Stimulated activated CD4-positive, alpha-beta T cell treated with anti-CD3 and anti-CD28 coated beads, Interleukin-15, amount 100 ng/mL, for 1 hour (primary cell): ENCODE measurements at regions not wholly inside any gene's neighbourhood (a gene's known extent, or its start where the extent isn't known, plus 50 kb on each side); places are given as distances from the start of the nearest gene placed in this dataset.

Experiments used
- DNase-seq, 2 donors: peaks; one replicate each; pipeline ENCODE4 v3.0.0-alpha.2; 2020; ENCODE audit warnings: low read depth in 1 of 2, low spot score in 1 of 2

- DNase-seq: no peak
Measured at GRCh38 chr2:81672516-81672915, 1368.0 kb upstream of the LRRTM1 start.

DNA sequence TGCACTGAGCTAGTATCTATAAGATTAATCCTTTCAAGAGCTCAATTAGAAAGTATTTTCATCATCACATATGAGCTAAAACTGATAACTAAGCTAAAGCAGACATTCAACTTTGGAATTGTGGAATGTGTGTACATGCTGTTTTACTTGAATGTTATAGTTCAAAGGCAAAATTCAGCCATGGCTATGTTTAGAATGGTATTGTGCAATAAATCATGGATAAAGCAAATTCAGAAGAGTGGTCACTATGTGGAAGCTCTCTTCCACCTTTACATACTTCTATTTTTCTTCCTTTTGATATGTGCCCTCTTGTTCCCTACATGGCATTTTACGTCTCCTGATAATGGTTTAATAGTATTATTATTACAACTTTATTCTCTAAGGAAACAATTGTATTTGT is 1366.3 kb upstream of the LRRTM1 start:
- no peak for DNase-seq

- DNase-seq: no peak
Measured at GRCh38 chr2:81661081-81661480, 1356.5 kb upstream of the LRRTM1 start.

DNA sequence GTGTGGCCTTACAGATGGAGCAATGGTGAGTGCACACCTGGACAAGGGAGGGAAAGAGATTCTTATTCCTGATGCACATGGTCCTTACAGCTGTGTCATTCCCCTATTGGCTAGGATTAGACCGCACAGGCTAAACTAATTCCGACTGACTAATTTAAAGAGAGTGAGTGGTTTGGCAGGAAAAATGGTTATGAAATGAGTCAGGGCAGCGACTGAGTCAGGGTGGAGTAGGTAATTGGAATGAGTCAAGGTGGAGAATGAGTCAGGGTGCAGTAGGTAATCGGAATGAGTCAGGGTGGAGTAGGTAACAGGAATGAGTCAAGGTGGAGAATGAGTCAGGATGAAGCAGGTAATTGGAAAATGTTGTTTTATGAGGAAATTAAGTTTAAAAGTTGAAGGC is 1353.7 kb upstream of the LRRTM1 start:
- no peak for DNase-seq

DNA sequence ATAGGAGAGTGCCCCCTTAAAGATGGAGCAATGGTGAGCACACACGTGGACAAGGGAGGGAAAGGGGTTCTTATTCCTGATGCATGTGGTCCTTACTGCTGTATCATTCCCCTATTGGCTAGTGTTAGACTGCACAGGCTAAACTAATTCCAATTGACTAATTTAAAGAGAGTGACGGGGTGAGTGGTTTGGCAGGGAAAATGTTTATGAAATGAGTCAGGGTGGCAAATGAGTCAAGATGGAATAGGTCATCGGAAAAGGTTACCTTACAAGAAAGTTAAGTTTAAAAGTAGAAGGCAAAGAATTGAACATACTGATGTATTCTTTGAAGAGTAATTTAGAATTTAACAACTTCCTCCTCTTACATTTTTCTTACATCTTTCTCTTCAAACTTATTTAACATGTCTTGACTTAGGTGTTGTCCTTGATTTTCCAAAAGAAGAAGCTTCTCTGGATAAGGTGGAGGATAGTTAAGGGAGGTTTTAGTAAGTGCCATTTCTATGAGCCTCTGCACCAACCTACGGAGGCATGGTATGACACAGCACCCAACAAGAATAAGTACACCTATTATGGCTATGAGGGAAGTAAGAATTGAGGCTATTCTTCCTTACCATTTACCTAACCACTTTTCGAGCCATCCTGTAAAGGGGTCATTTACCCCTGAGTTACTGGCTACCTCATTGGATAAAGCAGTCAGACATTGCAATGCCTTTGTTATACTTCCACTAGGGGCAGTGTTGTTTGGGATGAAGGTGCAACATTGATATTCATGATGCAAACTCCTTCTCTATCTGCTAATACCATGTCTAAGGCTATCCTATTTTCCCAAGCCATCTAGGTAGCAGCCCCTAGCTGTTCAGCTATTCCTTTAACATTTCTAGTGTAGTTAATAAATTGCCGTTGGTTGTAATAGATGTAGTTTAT is 1345.8 kb upstream of the LRRTM1 start:
- no peak for DNase-seq

DNA sequence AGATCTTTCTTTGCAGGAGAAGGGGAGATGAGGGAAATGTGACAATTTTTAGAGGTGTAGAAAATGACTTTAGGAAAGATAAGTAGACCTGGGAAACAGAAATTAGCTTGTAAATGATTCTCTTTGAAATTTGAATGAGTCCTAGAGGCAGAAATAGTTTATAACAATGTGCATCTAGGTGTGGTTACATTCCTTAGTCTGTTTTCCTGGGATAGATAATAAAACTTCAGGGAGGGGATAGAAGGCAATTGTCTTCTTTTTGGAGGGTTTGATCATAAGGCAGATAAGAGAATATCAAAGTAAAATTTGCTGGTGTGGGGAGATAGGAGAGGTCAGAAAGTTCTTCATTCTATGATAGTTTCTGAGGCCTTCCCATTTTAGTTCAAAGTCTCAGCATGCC is 1344.3 kb upstream of the LRRTM1 start:
- DNase-seq: no peak

GRCh38 chr2:81648370-81648769 is 1343.8 kb upstream of the LRRTM1 start:
- DNase-seq: no peak

DNA sequence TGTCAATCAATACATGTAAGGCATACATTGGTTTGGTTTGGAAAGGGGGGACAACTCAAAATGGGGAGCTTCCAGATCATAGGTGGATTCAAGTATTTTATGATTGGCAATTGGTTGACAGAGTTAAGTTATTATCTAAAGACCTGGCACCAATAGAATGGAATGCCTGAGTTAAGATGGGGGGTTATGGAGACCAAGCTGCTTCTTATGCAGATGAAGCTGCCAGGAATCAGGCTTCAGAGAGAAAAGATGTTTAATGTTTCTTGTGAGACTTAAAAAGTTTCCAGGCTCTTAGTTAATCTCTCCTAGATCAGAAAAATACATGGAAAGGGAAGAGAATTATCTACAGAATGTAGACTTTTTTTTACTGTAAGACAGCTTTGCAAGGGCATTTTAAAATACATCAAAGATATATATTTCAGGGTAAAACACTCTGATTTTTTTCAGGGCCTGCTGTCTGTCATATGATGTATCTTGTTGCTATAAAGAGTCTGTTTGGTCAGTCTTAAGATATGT is 1343.2 kb upstream of the LRRTM1 start:
- DNase-seq: no peak

DNA sequence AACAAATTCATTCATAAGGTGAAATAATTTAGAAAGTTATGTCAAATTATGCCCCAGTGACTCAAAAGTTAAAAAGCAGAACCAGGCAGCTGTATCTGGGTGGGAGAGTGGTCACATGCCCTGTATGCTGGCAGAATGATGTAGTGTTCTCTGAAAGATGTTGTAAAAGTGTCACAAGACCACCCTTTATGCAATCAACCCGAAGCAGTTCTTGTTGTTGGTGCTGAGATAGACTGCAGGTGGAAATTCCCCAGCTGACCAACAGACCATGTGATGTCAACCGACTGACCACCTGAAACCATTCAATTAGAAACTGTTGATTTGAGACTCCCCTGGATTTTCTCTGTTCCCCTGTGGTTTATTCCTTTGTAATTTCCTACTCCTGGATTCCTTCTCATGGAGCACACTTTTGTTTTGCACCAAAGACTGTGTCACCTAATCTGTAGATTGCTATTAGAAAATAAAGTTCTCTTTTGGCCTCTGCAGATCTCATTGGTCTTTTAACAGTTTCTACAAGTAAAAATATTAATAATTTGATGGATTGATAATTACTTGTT is 1341.3 kb upstream of the LRRTM1 start:
- DNase-seq: no peak

DNA sequence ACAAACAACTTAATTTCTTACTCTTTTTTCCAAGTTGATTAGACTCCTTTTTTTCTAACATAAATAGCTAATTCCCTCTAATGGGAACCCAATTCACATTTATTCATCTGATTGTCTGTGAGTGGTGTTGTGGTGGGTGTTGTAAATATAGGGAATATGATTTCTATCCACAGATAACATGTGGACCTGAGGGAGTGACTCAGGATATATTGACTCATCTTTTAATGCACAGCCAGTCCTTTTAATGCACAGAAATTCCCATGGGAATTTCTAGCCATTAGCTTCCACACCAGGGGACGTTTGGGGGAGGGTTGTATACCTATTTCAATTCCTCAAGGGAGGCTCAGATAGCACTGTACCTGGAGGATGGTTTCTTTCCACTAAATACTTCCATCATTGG is 1339.6 kb upstream of the LRRTM1 start:
- DNase-seq: no peak

DNA sequence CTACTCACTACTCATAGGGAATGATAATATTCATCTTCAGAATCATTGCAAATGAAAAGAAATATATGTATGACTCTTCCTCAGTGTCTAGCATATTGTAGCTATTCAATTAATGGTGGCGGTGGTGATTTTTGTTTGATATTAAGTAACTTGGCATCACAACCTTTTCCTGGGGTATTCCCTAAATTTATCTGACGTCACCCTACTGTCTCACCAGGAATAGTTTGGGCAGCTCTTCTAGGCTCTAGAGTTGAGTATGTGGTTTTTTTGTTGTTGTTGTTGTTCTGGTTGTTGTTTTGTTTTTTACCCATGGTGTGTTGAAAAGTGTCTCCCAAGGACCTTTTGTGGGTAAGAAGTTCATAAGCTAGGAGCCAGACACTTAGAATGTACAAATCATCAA is 1320.3 kb upstream of the LRRTM1 start:
- DNase-seq: no peak

- no peak for DNase-seq
Measured at GRCh38 chr2:81600088-81600487, 1295.5 kb upstream of the LRRTM1 start.

- DNase-seq: no peak
Measured at GRCh38 chr2:81598453-81598852, 1293.9 kb upstream of the LRRTM1 start.

- DNase-seq: no peak
Measured at GRCh38 chr2:81589406-81589805, 1284.9 kb upstream of the LRRTM1 start.

DNA sequence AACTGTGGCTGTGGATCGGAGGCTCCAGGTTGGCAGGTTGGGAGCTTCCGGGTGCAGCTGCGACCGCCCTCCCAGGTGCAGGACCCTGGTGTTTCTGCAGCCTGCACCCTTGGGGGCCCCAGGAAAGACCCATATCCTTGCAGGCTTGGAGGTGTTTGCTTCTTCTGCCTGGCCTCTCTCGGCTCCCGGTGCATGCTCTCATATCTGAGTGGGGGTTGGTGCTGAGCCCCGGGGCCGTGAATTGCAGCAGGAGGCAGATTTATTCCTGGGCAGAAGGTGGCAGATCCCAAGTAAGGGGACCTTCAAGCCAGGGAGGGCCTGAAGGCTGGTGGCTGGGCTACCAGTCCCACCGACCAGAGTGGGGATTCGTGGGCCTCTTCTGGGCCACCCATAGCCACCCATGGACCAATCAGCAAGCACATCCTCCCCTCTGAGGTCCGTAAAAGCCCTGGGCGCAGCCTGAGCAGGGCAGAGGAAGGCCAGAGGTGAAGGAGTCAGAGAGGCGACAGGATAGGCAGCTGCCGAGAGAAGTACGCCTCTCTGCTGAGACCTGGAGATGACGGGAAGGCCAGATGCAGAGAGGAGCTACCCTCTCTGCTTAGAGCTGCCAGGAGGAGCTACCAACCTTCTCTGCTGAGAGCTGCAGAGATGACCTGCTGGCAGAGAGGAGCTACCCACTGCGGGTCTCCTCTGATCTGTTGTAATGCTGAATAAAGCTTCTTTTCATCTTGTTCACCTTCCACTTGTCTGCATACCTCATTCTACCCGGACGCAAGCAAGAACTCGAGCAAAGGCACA is 1279.0 kb upstream of the LRRTM1 start:
- no peak for DNase-seq

- DNase-seq: no peak
Measured at GRCh38 chr2:81576713-81577112, 1272.2 kb upstream of the LRRTM1 start.

DNA sequence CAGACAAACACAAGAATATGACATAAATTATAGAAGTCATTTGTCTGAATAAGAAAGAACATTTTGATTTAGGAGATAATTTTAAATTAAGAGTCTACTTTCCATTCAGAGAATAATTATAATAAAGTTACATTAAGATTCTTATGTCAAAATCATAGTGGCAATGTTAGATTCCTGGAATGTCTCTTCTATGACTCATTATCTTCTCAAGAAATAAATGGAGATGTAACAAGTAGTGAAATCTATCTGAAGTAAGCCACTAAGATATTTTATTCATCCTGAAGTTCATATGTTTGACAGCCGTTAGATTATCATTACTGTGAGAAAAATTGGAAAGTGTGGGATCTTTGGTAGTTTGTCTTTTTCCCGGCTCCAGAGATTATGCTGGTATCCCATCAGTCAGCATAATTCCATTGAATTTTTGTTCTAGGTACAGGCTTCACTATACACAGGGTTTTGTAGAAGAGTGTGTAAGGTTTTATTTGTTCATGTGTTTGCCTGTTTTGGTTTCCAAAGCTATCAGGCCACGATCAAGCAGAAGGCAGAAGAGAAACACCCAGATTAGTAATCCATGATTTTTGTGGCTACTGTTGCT is 1246.6 kb upstream of the LRRTM1 start:
- DNase-seq: no peak

- DNase-seq: no peak
Measured at GRCh38 chr2:81550277-81550676, 1245.7 kb upstream of the LRRTM1 start.

DNA sequence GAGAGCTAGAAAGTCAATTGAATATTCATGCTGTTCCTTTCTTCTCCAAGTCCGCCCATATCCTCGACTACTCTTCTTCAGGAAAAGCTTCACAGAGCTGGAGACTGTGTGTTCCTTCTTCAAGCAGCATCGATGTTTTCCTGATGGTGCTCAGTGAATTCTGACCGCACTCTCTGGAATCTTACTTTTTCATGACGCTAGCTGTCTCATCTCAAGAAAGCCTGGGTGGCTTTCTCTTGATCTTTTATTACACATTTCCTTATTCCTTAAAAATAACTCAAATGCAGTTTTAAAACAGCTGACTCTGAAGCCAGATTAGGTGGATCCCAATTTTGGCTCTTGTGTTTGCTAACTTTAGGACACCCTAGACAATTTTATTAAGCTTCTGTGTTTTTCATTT is 1245.1 kb upstream of the LRRTM1 start:
- no peak for DNase-seq

DNA sequence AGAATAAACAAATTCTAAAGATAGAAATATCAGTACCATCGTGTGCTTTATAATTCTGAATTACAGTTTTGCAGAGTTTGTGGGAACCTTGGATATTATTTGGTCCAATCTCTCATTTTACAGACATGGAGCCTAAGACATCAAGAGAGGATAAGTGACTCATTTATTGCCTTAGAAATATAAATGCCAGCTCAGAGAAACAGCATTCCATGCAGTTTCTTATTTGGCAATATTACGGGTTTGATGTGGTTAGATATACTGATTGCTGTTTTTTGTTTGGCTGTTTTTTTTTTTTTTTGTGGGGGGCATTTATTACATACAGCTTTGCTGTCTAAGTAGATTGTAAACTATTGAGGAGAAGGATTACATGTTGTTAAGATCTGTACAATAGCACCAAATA is 1241.1 kb upstream of the LRRTM1 start:
- no peak for DNase-seq

GRCh38 chr2:81542119-81542518 is 1237.6 kb upstream of the LRRTM1 start:
- DNase-seq: no peak
